H1 (cell line): ENCODE measurements at regions not wholly inside any gene's neighbourhood (a gene's known extent, or its start where the extent isn't known, plus 50 kb on each side); places are given as distances from the start of the nearest gene placed in this dataset.

Experiments
- CTCF ChIP-seq, 3 experiments: IDR thresholded peaks; 1 replicate in 2 of 3; 2 replicates in 1 of 3; pipeline versions ENCODE4 v1.5.1 to v1.6.1; 2011; ENCODE audit warnings: low read length in 3 of 3, mild to moderate bottlenecking in 3 of 3, inconsistent platforms in 2 of 3, low read depth in 1 of 3, moderate library complexity in 1 of 3; ENCODE audit not compliant: insufficient read depth in 1 of 3; ENCODE audit errors: control extremely low read depth in 1 of 3
- JUND ChIP-seq: IDR thresholded peaks from 2 replicates; pipeline ENCODE4 v1.6.1; 2011; ENCODE audit warnings: mild to moderate bottlenecking, improper control_type of control experiment, low read length
- POLR2A ChIP-seq, 2 experiments: IDR thresholded peaks; 1 replicate in 1 of 2; 2 replicates in 1 of 2; pipeline ENCODE4 v1.6.1; 2011; ENCODE audit warnings: low read depth in 2 of 2, low read length in 2 of 2, mild to moderate bottlenecking in 2 of 2; ENCODE audit errors: control extremely low read depth in 1 of 2
- SUZ12 ChIP-seq: fragments of 200-600 bp; sonication (generic); IDR thresholded peaks from 2 replicates; pipeline ENCODE4 v1.6.1; 2012; ENCODE audit warnings: mild to moderate bottlenecking, inconsistent platforms, low read length, moderate library complexity, mixed read lengths

- no peak for TF ChIP-seq CTCF (IDR thresholded peaks at IDR 0.05; ENCODE audit: control extremely low read depth in 1 of 3, insufficient read depth in 1 of 3, low read depth in 1 of 3, low read length in 3 of 3)
- TF ChIP-seq JUND = no peak
- TF ChIP-seq POLR2A (IDR thresholded peaks at IDR 0.05; ENCODE audit: control extremely low read depth in 1 of 2, low read depth in 2 of 2, low read length in 2 of 2) = no peak
- TF ChIP-seq SUZ12 = no peak
These were observed 134.7 kb upstream of the CIBAR2 start for GRCh38 chr16:85246973-85247372.
